DND-41 (cell line): ENCODE measurements at regions not wholly inside any gene's neighbourhood (a gene's known extent, or its start where the extent isn't known, plus 50 kb on each side); places are given as distances from the start of the nearest gene placed in this dataset.

ENCODE experiments used
- EZH2 ChIP-seq: IDR thresholded peaks from 3 replicates; pipeline ENCODE4 v1.6.1; 2012; ENCODE audit warnings: borderline replicate concordance, low read depth, mild to moderate bottlenecking, moderate library complexity, low read length, inconsistent platforms; ENCODE audit not compliant: severe bottlenecking
- TF ChIP-seq, protein P1 (sequence below): IDR thresholded peaks from 2 replicates; pipeline ENCODE4 v1.5.1; 2012; ENCODE audit warnings: borderline replicate concordance, low read length, moderate library complexity, mild to moderate bottlenecking; ENCODE audit not compliant: poor library complexity, severe bottlenecking; ENCODE audit errors: extremely low read depth

DNA sequence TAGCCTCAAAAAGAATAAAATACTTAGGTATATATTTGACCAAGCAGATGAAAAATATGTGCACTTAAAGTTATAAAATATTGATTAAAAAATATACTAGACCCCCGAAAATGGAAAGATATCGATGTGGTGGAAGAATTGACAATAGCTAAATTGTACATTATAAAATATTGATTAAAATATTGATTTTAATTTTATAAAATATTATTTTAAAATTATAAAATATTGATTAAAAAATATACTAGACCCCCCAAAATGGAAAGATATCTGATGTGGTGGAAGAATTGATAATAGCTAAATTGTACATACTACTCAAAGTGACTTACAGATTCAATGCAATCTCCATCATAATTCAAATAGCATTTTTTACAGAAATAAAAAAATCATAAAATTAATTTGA, 1540.9 kb upstream of the RAG2 start:
- TF ChIP-seq, protein P1, sequence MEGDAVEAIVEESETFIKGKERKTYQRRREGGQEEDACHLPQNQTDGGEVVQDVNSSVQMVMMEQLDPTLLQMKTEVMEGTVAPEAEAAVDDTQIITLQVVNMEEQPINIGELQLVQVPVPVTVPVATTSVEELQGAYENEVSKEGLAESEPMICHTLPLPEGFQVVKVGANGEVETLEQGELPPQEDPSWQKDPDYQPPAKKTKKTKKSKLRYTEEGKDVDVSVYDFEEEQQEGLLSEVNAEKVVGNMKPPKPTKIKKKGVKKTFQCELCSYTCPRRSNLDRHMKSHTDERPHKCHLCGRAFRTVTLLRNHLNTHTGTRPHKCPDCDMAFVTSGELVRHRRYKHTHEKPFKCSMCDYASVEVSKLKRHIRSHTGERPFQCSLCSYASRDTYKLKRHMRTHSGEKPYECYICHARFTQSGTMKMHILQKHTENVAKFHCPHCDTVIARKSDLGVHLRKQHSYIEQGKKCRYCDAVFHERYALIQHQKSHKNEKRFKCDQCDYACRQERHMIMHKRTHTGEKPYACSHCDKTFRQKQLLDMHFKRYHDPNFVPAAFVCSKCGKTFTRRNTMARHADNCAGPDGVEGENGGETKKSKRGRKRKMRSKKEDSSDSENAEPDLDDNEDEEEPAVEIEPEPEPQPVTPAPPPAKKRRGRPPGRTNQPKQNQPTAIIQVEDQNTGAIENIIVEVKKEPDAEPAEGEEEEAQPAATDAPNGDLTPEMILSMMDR = no peak
- TF ChIP-seq EZH2 = no peak
